K562 (cell line): ENCODE measurements at regions not wholly inside any gene's neighbourhood (a gene's known extent, or its start where the extent isn't known, plus 50 kb on each side); places are given as distances from the start of the nearest gene placed in this dataset.

Experiments
- ATAC-seq: fragments of 200-7000 bp; cut with Tn5 transposase; 3 replicates; pipeline ENCODE4 v1.9.1; 2020; ENCODE audit warnings: moderate library complexity
- BruUV-seq: library from RNA; stranded (reverse); fragments of 400-500 nt; replicated peaks from 2 replicates; lab custom pipeline; 2021; lab: Mats Ljungman, UMichigan
- CTCF ChIA-PET: fragments of 300-600 bp; formaldehyde crosslinking; extraction: SDS; loops from one replicate; lab custom pipeline; 2021; ENCODE audit warnings: low intra/inter-chr PET ratio; lab: Yijun Ruan, JAX
- POLR2A ChIA-PET: fragments of 300-600, 350-650 bp; sonication (Branson Sonifier 250); formaldehyde crosslinking; extraction: SDS; loops from one replicate; lab custom pipeline; 2021; ENCODE audit warnings: antibody characterized with exemption, inconsistent platforms; lab: Yijun Ruan, JAX
- DNase-seq, 4 experiments: peaks; one replicate each; pipeline versions ENCODE4 v3.0.0 to v3.0.0-alpha.2; 2011 to 2018; ENCODE audit warnings: low spot score in 3 of 4, mixed read lengths in 3 of 4; ENCODE audit errors: extremely low read depth in 1 of 4
- FAIRE-seq: peaks from 2 replicates; lab custom pipeline; 2011; peaks lifted over from hg19 to GRCh38; lab: Jason Lieb, UNC
- H2AFZ ChIP-seq: 2 replicates; pipeline ENCODE4 v1.6.0; 2011; ENCODE audit warnings: low read depth, low read length, control low read depth, inconsistent platforms
- H3K27ac ChIP-seq: fragments of 200-600 bp; 3 replicates; pipeline ENCODE4 v1.8.0; 2011; ENCODE audit warnings: low read depth, mild to moderate bottlenecking, control low read depth, inconsistent platforms, low read length, moderate library complexity, mixed read lengths; ENCODE audit errors: extremely low read depth
- H3K27me3 ChIP-seq, 2 experiments: fragments of 300-600 bp in 1 of 2; 2 replicates in 1 of 2; 3 replicates in 1 of 2; pipeline versions ENCODE4 v1.6.0 to v1.8.0; 2011; ENCODE audit warnings: inconsistent platforms in 2 of 2, low read length in 2 of 2, mild to moderate bottlenecking in 1 of 2, mixed read lengths in 1 of 2, moderate library complexity in 1 of 2; ENCODE audit not compliant: control insufficient read depth in 2 of 2, insufficient read depth in 2 of 2
- H3K36me3 ChIP-seq: fragments of 300-600 bp; 3 replicates; pipeline ENCODE4 v1.8.0; 2011; ENCODE audit warnings: mild to moderate bottlenecking, low read length, inconsistent platforms; ENCODE audit not compliant: control insufficient read depth, insufficient read depth
- H3K4me1 ChIP-seq, 2 experiments: fragments of 200-600 bp in 1 of 2; replicated peaks in 1 of 2; 2 replicates in 1 of 2; 3 replicates in 1 of 2; pipeline versions ENCODE4 v1.5.1 to v1.8.0; 2011; ENCODE audit warnings: inconsistent platforms in 2 of 2, low read length in 2 of 2, mild to moderate bottlenecking in 1 of 2, mixed read lengths in 1 of 2, moderate library complexity in 1 of 2; ENCODE audit not compliant: control insufficient read depth in 2 of 2, insufficient read depth in 2 of 2
- H3K4me2 ChIP-seq: 2 replicates; pipeline ENCODE4 v1.6.1; 2011; ENCODE audit warnings: low read length, control low read depth, inconsistent platforms, mixed read lengths; ENCODE audit not compliant: insufficient read depth
- H3K4me3 ChIP-seq: fragments of 200-600 bp; sonication (generic), shearing (Covaris generic); 2 replicates; pipeline ENCODE4 v1.5.1; 2016; ENCODE audit warnings: control low read depth, inconsistent platforms
- H3K79me2 ChIP-seq: fragments of 200-600 bp; 3 replicates; pipeline ENCODE4 v1.8.0; 2011; ENCODE audit warnings: low read length, inconsistent platforms; ENCODE audit not compliant: control insufficient read depth, insufficient read depth
- H3K9ac ChIP-seq, 2 experiments: 2 replicates each; pipeline versions ENCODE4 v1.6.0 to v1.6.1; 2011; ENCODE audit warnings: low read depth in 2 of 2, low read length in 2 of 2, control low read depth in 1 of 2, inconsistent platforms in 1 of 2, mild to moderate bottlenecking in 1 of 2, mixed read lengths in 1 of 2; ENCODE audit not compliant: insufficient read depth in 1 of 2
- H3K9me1 ChIP-seq: one replicate; pipeline ENCODE4 v1.6.0; 2011; ENCODE audit warnings: inconsistent platforms, mild to moderate bottlenecking, low read length, moderate library complexity; ENCODE audit not compliant: control insufficient read depth, insufficient read depth
- H3K9me3 ChIP-seq: replicated peaks from 2 replicates; pipeline ENCODE4 v1.5.1; 2011; ENCODE audit warnings: low read depth, low read length, inconsistent platforms; ENCODE audit not compliant: control insufficient read depth, insufficient read depth
- H4K20me1 ChIP-seq: replicated peaks from 2 replicates; pipeline ENCODE4 v1.6.1; 2011; ENCODE audit warnings: low read length, inconsistent platforms, mixed read lengths; ENCODE audit not compliant: control insufficient read depth, insufficient read depth
- BCL6 ChIP-seq: fragments of 250-450 bp; sonication (Bioruptor Pico); IDR thresholded peaks from 2 replicates; pipeline ENCODE4 v1.4.0; 2020
- CBFA2T3 ChIP-seq: fragments of 450-650 bp; IDR thresholded peaks from 2 replicates; pipeline ENCODE4 v1.6.1; 2017
- CHD1 ChIP-seq: fragments of 200-600 bp; sonication (generic); IDR thresholded peaks from one replicate; pipeline ENCODE4 v1.6.1; 2012; ENCODE audit warnings: mild to moderate bottlenecking, moderate library complexity, low read length, inconsistent platforms
- IRF1 ChIP-seq: sonication (generic); formaldehyde crosslinking; IDR thresholded peaks from 2 replicates; pipeline ENCODE4 v1.8.0; 2022; ENCODE audit warnings: missing genetic modification reagents, mild to moderate bottlenecking, borderline replicate concordance
- MCM3 ChIP-seq: fragments of 450-650 bp; IDR thresholded peaks from 2 replicates; pipeline ENCODE4 v1.6.1; 2016
- MTA1 ChIP-seq: fragments of 450-650 bp; IDR thresholded peaks from 2 replicates; pipeline ENCODE4 v1.6.1; 2017; ENCODE audit warnings: borderline replicate concordance
- PPARD ChIP-seq: fragments of 250-450 bp; sonication (Bioruptor Pico); IDR thresholded peaks from 2 replicates; pipeline ENCODE4 v1.8.0; 2022; ENCODE audit warnings: inconsistent platforms, mild to moderate bottlenecking, moderate library complexity
- SIN3B ChIP-seq: fragments of 450-650 bp; IDR thresholded peaks from 2 replicates; pipeline ENCODE4 v1.6.1; 2017; ENCODE audit warnings: low read depth, mild to moderate bottlenecking, moderate library complexity
- SIRT6 ChIP-seq: IDR thresholded peaks from one replicate; pipeline ENCODE4 v1.6.1; 2012; ENCODE audit warnings: low read depth, mild to moderate bottlenecking, control low read depth, inconsistent platforms, low read length, moderate library complexity
- ZNF146 ChIP-seq: IDR thresholded peaks from one replicate; pipeline ENCODE4 v1.6.1; 2018; ENCODE audit warnings: missing compliant biosample characterization; ENCODE audit not compliant: unreplicated experiment
- ZNF408 ChIP-seq: fragments of 250-450 bp; sonication (Bioruptor Pico); IDR thresholded peaks from 2 replicates; pipeline ENCODE4 v1.4.0; 2020; ENCODE audit warnings: low read depth, mild to moderate bottlenecking, moderate library complexity
- ZNF699 ChIP-seq: fragments of 250-450 bp; sonication (Bioruptor Pico); IDR thresholded peaks from 2 replicates; pipeline ENCODE4 v1.8.0; 2021; ENCODE audit warnings: mild to moderate bottlenecking, moderate library complexity; ENCODE audit not compliant: insufficient replicate concordance
- in situ Hi-C: fragments of 300-500 bp; cut with MboI; formaldehyde crosslinking; loops from 4 replicates; pipeline ENCODE4 v1.15.0; 2018; ENCODE audit warnings: inconsistent platforms, mixed read lengths
- intact Hi-C: fragments of 100-400 bp; cut with micrococcal nuclease; formaldehyde crosslinking; loops from 2 replicates; pipeline ENCODE4 v1.14.2; 2022
- TF ChIP-seq, protein P1 (sequence below): fragments of 250-450 bp; sonication (Bioruptor Pico); IDR thresholded peaks from 2 replicates; pipeline ENCODE4 v1.8.0; 2022; ENCODE audit warnings: moderate library complexity, mild to moderate bottlenecking, inconsistent platforms
- TF ChIP-seq, protein P2 (sequence below), 3 experiments: IDR thresholded peaks in 2 of 3; conservative IDR thresholded peaks in 1 of 3; 2 replicates each; pipeline ENCODE4 v1.5.1; 2011 to 2012; ENCODE audit warnings: low read length in 3 of 3, mild to moderate bottlenecking in 3 of 3, control low read depth in 2 of 3, improper control_type of control experiment in 1 of 3, inconsistent platforms in 1 of 3, low read depth in 1 of 3, mixed read lengths in 1 of 3, moderate library complexity in 1 of 3; ENCODE audit not compliant: insufficient read depth in 2 of 3
- TF ChIP-seq, protein P3 (sequence below): fragments of 450-650 bp; IDR thresholded peaks from 2 replicates; pipeline ENCODE4 v1.6.1; 2017; ENCODE audit warnings: mild to moderate bottlenecking, moderate library complexity
- TF ChIP-seq, protein P4 (sequence below), 2 experiments: fragments of 150-350 bp in 1 of 2; IDR thresholded peaks; 2 replicates each; pipeline ENCODE4 v1.6.1; 2012 to 2016; ENCODE audit warnings: low read depth in 2 of 2, low read length in 2 of 2, mild to moderate bottlenecking in 1 of 2, moderate library complexity in 1 of 2

DNA sequence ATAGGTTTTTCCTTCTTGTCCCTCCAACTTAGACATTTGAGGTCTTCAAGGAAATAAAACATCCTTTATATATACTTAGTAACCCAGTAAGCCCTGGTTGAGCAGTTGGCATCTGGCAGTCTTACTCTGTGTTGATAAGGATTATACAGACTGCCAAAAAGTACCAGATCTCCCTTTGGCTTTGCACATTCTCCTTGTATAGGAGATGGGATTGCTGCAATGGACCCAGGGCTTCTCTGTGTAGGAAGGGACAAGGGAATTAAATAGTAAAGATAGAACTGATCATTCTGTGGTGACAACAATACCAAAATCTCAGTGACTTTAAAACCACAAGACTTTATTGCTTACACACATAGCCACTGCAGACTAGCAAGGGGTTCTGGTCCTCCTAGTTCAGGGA, 180.1 kb upstream of the CCDC196 start:
- Histone ChIP-seq H3K4me3 (no peak overlapping the region), H3K4me1 (no peaks in the 10 kb centered on the region), H3K4me2 (no peak overlapping the region), H3K9me3 (no peaks in the 10 kb centered on the region), H2AFZ (no peak overlapping the region), H3K79me2 (no peaks in the 10 kb centered on the region), H3K9ac (no peak overlapping the region), H3K36me3 (no peaks in the 10 kb centered on the region), H3K27ac (no peak overlapping the region), H3K9me1 (no peaks in the 10 kb centered on the region), H4K20me1 (no peaks in the 10 kb centered on the region), H3K27me3 (no peaks in the 10 kb centered on the region)
- ChIA-PET CTCF (no interaction called here), POLR2A (no interaction called here)
- FAIRE-seq (no peak), DNase-seq (no peak), ATAC-seq (no peak)
- intact Hi-C loops (no loop called here), in situ Hi-C loops (no loop called here)
- no TSS peak for BruUV-seq
- TF ChIP-seq MCM3: no peak
- no peak for TF ChIP-seq CHD1
- TF ChIP-seq, protein P1, sequence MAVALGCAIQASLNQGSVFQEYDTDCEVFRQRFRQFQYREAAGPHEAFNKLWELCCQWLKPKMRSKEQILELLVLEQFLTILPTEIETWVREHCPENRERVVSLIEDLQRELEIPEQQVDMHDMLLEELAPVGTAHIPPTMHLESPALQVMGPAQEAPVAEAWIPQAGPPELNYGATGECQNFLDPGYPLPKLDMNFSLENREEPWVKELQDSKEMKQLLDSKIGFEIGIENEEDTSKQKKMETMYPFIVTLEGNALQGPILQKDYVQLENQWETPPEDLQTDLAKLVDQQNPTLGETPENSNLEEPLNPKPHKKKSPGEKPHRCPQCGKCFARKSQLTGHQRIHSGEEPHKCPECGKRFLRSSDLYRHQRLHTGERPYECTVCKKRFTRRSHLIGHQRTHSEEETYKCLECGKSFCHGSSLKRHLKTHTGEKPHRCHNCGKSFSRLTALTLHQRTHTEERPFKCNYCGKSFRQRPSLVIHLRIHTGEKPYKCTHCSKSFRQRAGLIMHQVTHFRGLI (CRISPR knock-in tag): no peak
- TF ChIP-seq BCL6: no peak
- no peak for TF ChIP-seq ZNF408 (CRISPR knock-in tag)
- TF ChIP-seq SIRT6: no peak
- no peak for TF ChIP-seq IRF1 (CRISPR knock-in tag)
- TF ChIP-seq ZNF699 (CRISPR knock-in tag): no peak
- no peak for TF ChIP-seq MTA1
- no peak for TF ChIP-seq CBFA2T3
- TF ChIP-seq, protein P2, sequence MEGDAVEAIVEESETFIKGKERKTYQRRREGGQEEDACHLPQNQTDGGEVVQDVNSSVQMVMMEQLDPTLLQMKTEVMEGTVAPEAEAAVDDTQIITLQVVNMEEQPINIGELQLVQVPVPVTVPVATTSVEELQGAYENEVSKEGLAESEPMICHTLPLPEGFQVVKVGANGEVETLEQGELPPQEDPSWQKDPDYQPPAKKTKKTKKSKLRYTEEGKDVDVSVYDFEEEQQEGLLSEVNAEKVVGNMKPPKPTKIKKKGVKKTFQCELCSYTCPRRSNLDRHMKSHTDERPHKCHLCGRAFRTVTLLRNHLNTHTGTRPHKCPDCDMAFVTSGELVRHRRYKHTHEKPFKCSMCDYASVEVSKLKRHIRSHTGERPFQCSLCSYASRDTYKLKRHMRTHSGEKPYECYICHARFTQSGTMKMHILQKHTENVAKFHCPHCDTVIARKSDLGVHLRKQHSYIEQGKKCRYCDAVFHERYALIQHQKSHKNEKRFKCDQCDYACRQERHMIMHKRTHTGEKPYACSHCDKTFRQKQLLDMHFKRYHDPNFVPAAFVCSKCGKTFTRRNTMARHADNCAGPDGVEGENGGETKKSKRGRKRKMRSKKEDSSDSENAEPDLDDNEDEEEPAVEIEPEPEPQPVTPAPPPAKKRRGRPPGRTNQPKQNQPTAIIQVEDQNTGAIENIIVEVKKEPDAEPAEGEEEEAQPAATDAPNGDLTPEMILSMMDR (IDR thresholded peaks at IDR 0.05 in 2 of 3, conservative IDR thresholded peaks at IDR 0.05 in 1 of 3; ENCODE audit: insufficient read depth in 2 of 3, low read depth in 1 of 3, low read length in 3 of 3): no peak
- no peak for TF ChIP-seq SIN3B
- no peak for TF ChIP-seq PPARD
- TF ChIP-seq, protein P3, sequence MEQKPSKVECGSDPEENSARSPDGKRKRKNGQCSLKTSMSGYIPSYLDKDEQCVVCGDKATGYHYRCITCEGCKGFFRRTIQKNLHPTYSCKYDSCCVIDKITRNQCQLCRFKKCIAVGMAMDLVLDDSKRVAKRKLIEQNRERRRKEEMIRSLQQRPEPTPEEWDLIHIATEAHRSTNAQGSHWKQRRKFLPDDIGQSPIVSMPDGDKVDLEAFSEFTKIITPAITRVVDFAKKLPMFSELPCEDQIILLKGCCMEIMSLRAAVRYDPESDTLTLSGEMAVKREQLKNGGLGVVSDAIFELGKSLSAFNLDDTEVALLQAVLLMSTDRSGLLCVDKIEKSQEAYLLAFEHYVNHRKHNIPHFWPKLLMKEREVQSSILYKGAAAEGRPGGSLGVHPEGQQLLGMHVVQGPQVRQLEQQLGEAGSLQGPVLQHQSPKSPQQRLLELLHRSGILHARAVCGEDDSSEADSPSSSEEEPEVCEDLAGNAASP: no peak
- no peak for TF ChIP-seq ZNF146
- TF ChIP-seq, protein P4, sequence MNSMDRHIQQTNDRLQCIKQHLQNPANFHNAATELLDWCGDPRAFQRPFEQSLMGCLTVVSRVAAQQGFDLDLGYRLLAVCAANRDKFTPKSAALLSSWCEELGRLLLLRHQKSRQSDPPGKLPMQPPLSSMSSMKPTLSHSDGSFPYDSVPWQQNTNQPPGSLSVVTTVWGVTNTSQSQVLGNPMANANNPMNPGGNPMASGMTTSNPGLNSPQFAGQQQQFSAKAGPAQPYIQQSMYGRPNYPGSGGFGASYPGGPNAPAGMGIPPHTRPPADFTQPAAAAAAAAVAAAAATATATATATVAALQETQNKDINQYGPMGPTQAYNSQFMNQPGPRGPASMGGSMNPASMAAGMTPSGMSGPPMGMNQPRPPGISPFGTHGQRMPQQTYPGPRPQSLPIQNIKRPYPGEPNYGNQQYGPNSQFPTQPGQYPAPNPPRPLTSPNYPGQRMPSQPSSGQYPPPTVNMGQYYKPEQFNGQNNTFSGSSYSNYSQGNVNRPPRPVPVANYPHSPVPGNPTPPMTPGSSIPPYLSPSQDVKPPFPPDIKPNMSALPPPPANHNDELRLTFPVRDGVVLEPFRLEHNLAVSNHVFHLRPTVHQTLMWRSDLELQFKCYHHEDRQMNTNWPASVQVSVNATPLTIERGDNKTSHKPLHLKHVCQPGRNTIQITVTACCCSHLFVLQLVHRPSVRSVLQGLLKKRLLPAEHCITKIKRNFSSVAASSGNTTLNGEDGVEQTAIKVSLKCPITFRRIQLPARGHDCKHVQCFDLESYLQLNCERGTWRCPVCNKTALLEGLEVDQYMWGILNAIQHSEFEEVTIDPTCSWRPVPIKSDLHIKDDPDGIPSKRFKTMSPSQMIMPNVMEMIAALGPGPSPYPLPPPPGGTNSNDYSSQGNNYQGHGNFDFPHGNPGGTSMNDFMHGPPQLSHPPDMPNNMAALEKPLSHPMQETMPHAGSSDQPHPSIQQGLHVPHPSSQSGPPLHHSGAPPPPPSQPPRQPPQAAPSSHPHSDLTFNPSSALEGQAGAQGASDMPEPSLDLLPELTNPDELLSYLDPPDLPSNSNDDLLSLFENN (IDR thresholded peaks at IDR 0.05; ENCODE audit: low read depth in 2 of 2, low read length in 2 of 2): no peak
